Left lobe of liver (tissue), 2 donors: ENCODE measurements at regions not wholly inside any gene's neighbourhood (a gene's known extent, or its start where the extent isn't known, plus 50 kb on each side); places are given as distances from the start of the nearest gene placed in this dataset.

ENCODE experiments used
- ATAC-seq: fragments of 200-7000 bp; cut with Tn5 transposase; one replicate; pipeline ENCODE4 v1.9.1; 2020; ENCODE audit warnings: mild to moderate bottlenecking, moderate library complexity
- DNase-seq: peaks from one replicate; pipeline ENCODE4 v3.0.0-alpha.2; 2020; ENCODE audit warnings: low spot score
- donor health status: DM: no; HTN: no; CAD: no; lungs with moderate emphysema.
- donor health status: DM: no; HTN: yes; CAD: no.

GRCh38 chr17:71286625-71287024, 834.2 kb upstream of the SOX9 start:
- DNase-seq (no peak), ATAC-seq (no peak)

- no peak for DNase-seq
- no peak for ATAC-seq
Observed at GRCh38 chr17:71287071-71287823, 833.6 kb upstream of the SOX9 start.

- DNase-seq (no peak), ATAC-seq (no peak)
Observed at GRCh38 chr17:71292006-71292405, 828.8 kb upstream of the SOX9 start.

GRCh38 chr17:71296005-71296404, 824.8 kb upstream of the SOX9 start:
- DNase-seq: no peak
- ATAC-seq: no peak

- no peak for DNase-seq
- ATAC-seq: no peak
Observed at GRCh38 chr17:71301063-71301462, 819.8 kb upstream of the SOX9 start.

GRCh38 chr17:71302721-71303549, 817.9 kb upstream of the SOX9 start:
- no peak for ATAC-seq

GRCh38 chr17:71304498-71305158, 816.2 kb upstream of the SOX9 start:
- no peak for ATAC-seq
- DNase-seq: no peak

More at GRCh38 chr17:71302721-71303549, 817.9 kb upstream of the SOX9 start:
- no peak for DNase-seq

GRCh38 chr17:71313866-71314265, 807.0 kb upstream of the SOX9 start:
- ATAC-seq (no peak), DNase-seq (no peak)

GRCh38 chr17:71315568-71315967, 805.3 kb upstream of the SOX9 start:
- ATAC-seq (no peak), DNase-seq (no peak)

GRCh38 chr17:71316176-71316897, 804.5 kb upstream of the SOX9 start:
- DNase-seq (no peak), ATAC-seq (no peak)

GRCh38 chr17:71320009-71320796, 800.6 kb upstream of the SOX9 start:
- ATAC-seq: no peak
- DNase-seq: no peak

GRCh38 chr17:71325117-71325516, 795.7 kb upstream of the SOX9 start:
- DNase-seq: no peak
- no peak for ATAC-seq

- ATAC-seq (no peak), DNase-seq (no peak)
Observed at GRCh38 chr17:71325886-71326285, 794.9 kb upstream of the SOX9 start.

- no peak for DNase-seq
- ATAC-seq: no peak
Observed at GRCh38 chr17:71327376-71328059, 793.3 kb upstream of the SOX9 start.

GRCh38 chr17:71329310-71330098, 791.3 kb upstream of the SOX9 start:
- no peak for ATAC-seq
- no peak for DNase-seq

- ATAC-seq (no peak), DNase-seq (no peak)
Observed at GRCh38 chr17:71330099-71330375, 790.8 kb upstream of the SOX9 start.

- DNase-seq (no peak), ATAC-seq (no peak)
Observed at GRCh38 chr17:71331754-71332325, 789.0 kb upstream of the SOX9 start.

GRCh38 chr17:71334048-71334751, 786.6 kb upstream of the SOX9 start:
- DNase-seq: no peak
- ATAC-seq: no peak
